ENCODE measurements at regions not wholly inside any gene's neighbourhood (a gene's known extent, or its start where the extent isn't known, plus 50 kb on each side); places are given as distances from the start of the nearest gene placed in this dataset.

DNA sequence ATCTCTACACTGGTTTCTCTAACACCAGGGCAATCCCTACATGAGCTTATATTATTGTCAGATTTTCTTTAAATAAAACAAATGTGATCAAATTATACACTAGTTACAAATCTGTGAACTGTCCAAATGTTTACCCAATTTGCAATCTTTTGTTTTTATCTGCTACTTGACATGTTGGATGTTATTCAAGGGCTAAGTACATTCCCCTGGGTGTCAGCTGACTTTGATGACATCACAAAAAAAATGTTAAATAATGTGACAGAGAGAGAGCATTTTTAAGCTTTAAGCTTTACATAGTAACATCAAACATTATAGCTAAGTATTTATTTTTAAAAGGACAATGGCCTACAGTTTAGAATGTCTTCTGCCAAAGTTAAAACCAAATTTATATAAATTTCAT is 431.3 kb upstream of the PKN2 start:
- Histone ChIP-seq H3K36me3 (ENCODE audit: low read depth, low read length) (no peaks in the 10 kb centered on the region), H3K27ac (ENCODE audit: low read length) (no peak overlapping the region), H3K9me3 (ENCODE audit: low read length) (no peaks in the 10 kb centered on the region), H3K27me3 (ENCODE audit: low read length) (no peaks in the 10 kb centered on the region), H3K9ac (ENCODE audit: low read length) (no peak overlapping the region), H3F3A (ENCODE audit: low read length, unreplicated experiment) (no peaks in the 10 kb centered on the region), H3K4me2 (ENCODE audit: low read length) (no peak overlapping the region), H4K20me1 (ENCODE audit: low read length) (no peaks in the 10 kb centered on the region), H3K4me1 (ENCODE audit: insufficient read depth, low read length) (no peaks in the 10 kb centered on the region), H3K9me2 (replicated peaks; ENCODE audit: low read length) (no peaks in the 10 kb centered on the region), H3K79me2 (ENCODE audit: low read length) (no peaks in the 10 kb centered on the region), H2AFZ (ENCODE audit: low read length) (no peak overlapping the region), H3K4me3 (ENCODE audit: low read length) (no peak overlapping the region)
- ChIA-PET CTCF (no interaction called here), POLR2A (ENCODE audit: unreplicated experiment) (interaction anchor here (0.7 kb wide), 1 partner anchor 139 kb away, joined by 5 read pairs; no protein-coding TSS in a partner anchor)
- ATAC-seq = no peak
- BruUV-seq (replicated peaks) = no TSS peak
- intact Hi-C loops (cut with micrococcal nuclease) = no loop called here
- no peak for TF ChIP-seq EZH2 (IDR thresholded peaks at IDR 0.05; ENCODE audit: low read length, unreplicated experiment)
- no peak for TF ChIP-seq EZH2phosphoT487 (IDR thresholded peaks at IDR 0.05; ENCODE audit: borderline replicate concordance, low read length)
- DNase-seq = no peak

DNA sequence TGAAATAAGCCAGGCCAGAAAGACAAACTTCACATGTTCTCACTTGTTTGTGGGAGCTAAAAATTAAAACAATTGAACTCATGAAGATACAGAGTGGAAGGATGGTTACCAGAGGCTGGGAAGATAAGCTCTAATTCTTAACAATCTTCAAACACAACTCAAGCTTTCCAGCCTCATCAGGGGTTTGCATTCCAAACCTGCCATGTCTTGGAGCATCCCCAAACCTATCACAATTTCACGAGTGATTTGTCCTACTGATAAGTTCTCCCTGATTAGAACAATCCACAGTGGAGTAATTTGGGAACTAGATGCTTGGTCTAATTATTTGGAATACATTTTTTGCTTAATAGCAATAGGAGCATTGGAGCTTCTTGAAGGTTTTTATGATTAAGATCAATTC is 418.5 kb upstream of the PKN2 start:
- TF ChIP-seq CTCF (conservative IDR thresholded peaks at IDR 0.05; ENCODE audit: low read depth, low read length) = no peak
- TF ChIP-seq EZH2phosphoT487 (IDR thresholded peaks at IDR 0.05; ENCODE audit: borderline replicate concordance, low read length) = no peak
- no peak for TF ChIP-seq EZH2 (IDR thresholded peaks at IDR 0.05; ENCODE audit: low read length, unreplicated experiment)
- H3K9me2 ChIP-seq (replicated peaks; ENCODE audit: low read length) = no peaks in the 10 kb centered on the region
- H3K4me3 ChIP-seq (ENCODE audit: low read length) = no peak overlapping the region
- H3F3A ChIP-seq (ENCODE audit: low read length, unreplicated experiment) = no peaks in the 10 kb centered on the region
- intact Hi-C loops (cut with micrococcal nuclease) = no loop called here
- no peak overlapping the region for H2AFZ ChIP-seq (ENCODE audit: low read length)
- H4K20me1 ChIP-seq (ENCODE audit: low read length) = no peaks in the 10 kb centered on the region
- ATAC-seq (no peak), DNase-seq (no peak)
- H3K4me1 ChIP-seq (ENCODE audit: insufficient read depth, low read length) = no peaks in the 10 kb centered on the region
- H3K36me3 ChIP-seq (ENCODE audit: low read depth, low read length) = no peaks in the 10 kb centered on the region
- peaks cover 9% of the 10 kb centered on the region for H3K27me3 ChIP-seq (ENCODE audit: low read length)
- POLR2A ChIA-PET (ENCODE audit: unreplicated experiment) = no interaction called here
- no peaks in the 10 kb centered on the region for H3K9me3 ChIP-seq (ENCODE audit: low read length)
- no peak overlapping the region for H3K27ac ChIP-seq (ENCODE audit: low read length)
- no peak overlapping the region for H3K9ac ChIP-seq (ENCODE audit: low read length)
- no TSS peak for BruUV-seq (replicated peaks)
- H3K4me2 ChIP-seq (ENCODE audit: low read length) = no peak overlapping the region
- CTCF ChIA-PET = no interaction called here
- H3K79me2 ChIP-seq (ENCODE audit: low read length) = no peaks in the 10 kb centered on the region

- no peak for ATAC-seq
- H3K9ac ChIP-seq (ENCODE audit: low read length) = no peak overlapping the region
- H2AFZ ChIP-seq (ENCODE audit: low read length) = no peak overlapping the region
- no peak overlapping the region for H3K4me3 ChIP-seq (ENCODE audit: low read length)
- no peaks in the 10 kb centered on the region for H3K79me2 ChIP-seq (ENCODE audit: low read length)
- H3K27me3 ChIP-seq (ENCODE audit: low read length) = peaks cover 12% of the 10 kb centered on the region
- DNase-seq = no peak
- BruUV-seq (replicated peaks) = no TSS peak
- no peak overlapping the region for H3K4me2 ChIP-seq (ENCODE audit: low read length)
- H3K9me2 ChIP-seq (replicated peaks; ENCODE audit: low read length) = no peaks in the 10 kb centered on the region
- no peaks in the 10 kb centered on the region for H3K36me3 ChIP-seq (ENCODE audit: low read depth, low read length)
- ChIA-PET POLR2A (ENCODE audit: unreplicated experiment) (no interaction called here), CTCF (no interaction called here)
- no peaks in the 10 kb centered on the region for H3K9me3 ChIP-seq (ENCODE audit: low read length)
- no peak for TF ChIP-seq EZH2 (IDR thresholded peaks at IDR 0.05; ENCODE audit: low read length, unreplicated experiment)
- TF ChIP-seq EZH2phosphoT487 (IDR thresholded peaks at IDR 0.05; ENCODE audit: borderline replicate concordance, low read length) = no peak
- no peak for TF ChIP-seq CTCF (conservative IDR thresholded peaks at IDR 0.05; ENCODE audit: low read depth, low read length)
- no peaks in the 10 kb centered on the region for H3F3A ChIP-seq (ENCODE audit: low read length, unreplicated experiment)
- intact Hi-C loops (cut with micrococcal nuclease) = no loop called here
- no peaks in the 10 kb centered on the region for H3K4me1 ChIP-seq (ENCODE audit: insufficient read depth, low read length)
- no peak overlapping the region for H3K27ac ChIP-seq (ENCODE audit: low read length)
- no peaks in the 10 kb centered on the region for H4K20me1 ChIP-seq (ENCODE audit: low read length)
Measured at GRCh38 chr1:88266051-88266450, 418.0 kb upstream of the PKN2 start.

All from PC-3 (cell line).